Type B pancreatic cell (in vitro differentiated cells): ENCODE measurements at regions not wholly inside any gene's neighbourhood (a gene's known extent, or its start where the extent isn't known, plus 50 kb on each side); places are given as distances from the start of the nearest gene placed in this dataset.
A peak's percentile ranks its signal among the peaks of the same experiment; 100 is the strongest.

Experiments used
- DNase-seq: peaks from one replicate; pipeline ENCODE4 v3.0.0; 2021; ENCODE audit warnings: mixed read lengths; ENCODE audit not compliant: unreplicated experiment; ENCODE audit errors: extremely low spot score
- H3K27ac Mint-ChIP-seq: 2 replicates; pipeline ENCODE4 v1.8.0; 2021; ENCODE audit warnings: mild to moderate bottlenecking, mixed read lengths
- H3K27me3 Mint-ChIP-seq: 2 replicates; pipeline ENCODE4 v1.8.0; 2021; ENCODE audit warnings: mixed read lengths
- H3K36me3 Mint-ChIP-seq: 2 replicates; pipeline ENCODE4 v1.8.0; 2021; ENCODE audit warnings: mixed read lengths
- H3K4me1 Mint-ChIP-seq: one replicate; pipeline ENCODE4 v1.8.0; 2021; ENCODE audit warnings: mixed read lengths; ENCODE audit not compliant: unreplicated experiment
- H3K4me3 Mint-ChIP-seq: 2 replicates; pipeline ENCODE4 v1.8.0; 2021; ENCODE audit warnings: mild to moderate bottlenecking, mixed read lengths
- H3K9me3 Mint-ChIP-seq: 2 replicates; pipeline ENCODE4 v1.8.0; 2021; ENCODE audit warnings: mixed read lengths
- TF ChIP-seq, protein P1 (sequence below): fragments of 200-600 bp; sonication (generic); conservative IDR thresholded peaks from 2 replicates; pipeline ENCODE4 v1.5.0; 2021; ENCODE audit warnings: antibody characterized with exemption, mild to moderate bottlenecking

DNA sequence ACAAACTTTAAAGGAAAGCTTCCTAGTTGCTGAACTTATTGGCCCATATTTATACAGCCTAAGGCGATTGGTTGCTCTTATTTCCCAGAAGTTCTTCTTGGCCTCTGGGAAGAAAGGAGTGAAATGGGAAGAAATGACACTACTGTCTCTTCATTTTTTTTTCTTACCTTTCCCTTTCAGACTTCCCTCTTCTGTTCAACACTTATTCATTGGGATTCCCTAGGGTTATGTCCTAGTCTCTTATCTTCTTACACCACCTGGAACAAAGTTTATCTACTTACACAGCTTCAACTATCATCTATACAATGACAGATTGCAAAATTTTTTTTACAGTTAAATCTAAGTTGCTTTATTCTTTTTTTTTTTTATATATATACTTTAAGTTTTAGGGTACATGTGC, 68.0 kb downstream of the SNX12 start:
- TF ChIP-seq, protein P1, sequence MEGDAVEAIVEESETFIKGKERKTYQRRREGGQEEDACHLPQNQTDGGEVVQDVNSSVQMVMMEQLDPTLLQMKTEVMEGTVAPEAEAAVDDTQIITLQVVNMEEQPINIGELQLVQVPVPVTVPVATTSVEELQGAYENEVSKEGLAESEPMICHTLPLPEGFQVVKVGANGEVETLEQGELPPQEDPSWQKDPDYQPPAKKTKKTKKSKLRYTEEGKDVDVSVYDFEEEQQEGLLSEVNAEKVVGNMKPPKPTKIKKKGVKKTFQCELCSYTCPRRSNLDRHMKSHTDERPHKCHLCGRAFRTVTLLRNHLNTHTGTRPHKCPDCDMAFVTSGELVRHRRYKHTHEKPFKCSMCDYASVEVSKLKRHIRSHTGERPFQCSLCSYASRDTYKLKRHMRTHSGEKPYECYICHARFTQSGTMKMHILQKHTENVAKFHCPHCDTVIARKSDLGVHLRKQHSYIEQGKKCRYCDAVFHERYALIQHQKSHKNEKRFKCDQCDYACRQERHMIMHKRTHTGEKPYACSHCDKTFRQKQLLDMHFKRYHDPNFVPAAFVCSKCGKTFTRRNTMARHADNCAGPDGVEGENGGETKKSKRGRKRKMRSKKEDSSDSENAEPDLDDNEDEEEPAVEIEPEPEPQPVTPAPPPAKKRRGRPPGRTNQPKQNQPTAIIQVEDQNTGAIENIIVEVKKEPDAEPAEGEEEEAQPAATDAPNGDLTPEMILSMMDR: no peak
- DNase-seq: no peak
- H3K4me3 Mint-ChIP-seq: no peak overlapping the region
- no peak overlapping the region for H3K27ac Mint-ChIP-seq
- H3K27me3 Mint-ChIP-seq: no peaks in the 10 kb centered on the region
- H3K9me3 Mint-ChIP-seq: no peaks in the 10 kb centered on the region
- H3K36me3 Mint-ChIP-seq: no peaks in the 10 kb centered on the region
- H3K4me1 Mint-ChIP-seq: peaks cover 7% of the 10 kb centered on the region

DNA sequence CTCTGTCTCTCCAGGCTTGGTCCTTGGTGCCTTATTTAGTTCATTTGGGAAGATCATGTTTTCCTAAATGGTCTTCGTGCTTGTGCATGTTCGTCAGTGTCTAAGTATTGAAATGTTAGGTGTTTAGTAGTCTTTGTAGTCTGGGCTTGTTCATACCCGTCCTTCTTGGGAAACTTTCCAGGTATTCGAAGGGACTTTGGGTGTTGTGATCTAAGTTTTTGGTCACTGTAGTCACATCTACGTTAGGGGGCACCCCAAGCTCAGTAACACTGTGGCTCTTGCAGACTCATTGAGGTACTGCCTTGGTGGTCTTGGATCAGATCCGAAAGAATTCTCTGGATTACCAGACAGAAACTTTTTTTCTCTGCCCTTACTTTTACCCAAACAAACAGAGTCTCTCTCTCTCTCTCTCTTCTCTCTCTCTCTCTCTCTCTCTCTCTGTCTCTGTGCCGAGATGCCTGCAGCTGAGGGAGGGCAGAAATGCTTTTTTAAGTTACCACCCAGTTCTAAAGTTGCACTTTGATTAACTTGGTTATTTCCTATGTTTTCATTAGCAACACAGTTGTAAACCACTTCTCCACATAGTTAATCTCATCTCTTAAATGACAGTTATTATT, 67.6 kb upstream of the SLC7A3 start:
- Mint-ChIP-seq H3K4me1 (peaks cover 7% of the 10 kb centered on the region), H3K36me3 (no peaks in the 10 kb centered on the region), H3K27ac (peak overlapping the region; percentile 6), H3K4me3 (no peak overlapping the region), H3K9me3 (no peaks in the 10 kb centered on the region), H3K27me3 (no peaks in the 10 kb centered on the region)
- DNase-seq: no peak
- TF ChIP-seq, protein P1: peak; percentile 64

DNA sequence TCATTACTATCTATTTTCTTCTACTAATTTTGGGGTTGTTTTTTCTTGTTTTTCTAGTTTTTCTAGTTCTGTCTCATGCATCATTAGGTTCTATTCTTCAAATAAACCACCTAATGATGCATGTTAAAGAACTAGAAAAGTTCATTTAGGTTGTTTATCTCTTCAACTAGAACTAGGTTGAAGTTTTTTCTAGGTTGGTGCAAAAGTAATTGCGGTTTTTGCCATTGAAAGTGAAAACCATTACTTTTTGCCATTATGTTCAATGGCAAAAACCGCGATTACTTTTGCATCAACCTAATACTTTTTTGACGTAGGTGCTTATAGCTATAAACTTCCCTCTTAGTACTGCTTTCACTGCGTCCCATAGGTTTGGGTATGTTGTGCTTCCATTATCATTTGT, 64.4 kb upstream of the SLC7A3 start:
- no peak for DNase-seq
- Mint-ChIP-seq H3K9me3 (no peaks in the 10 kb centered on the region), H3K27ac (no peak overlapping the region), H3K4me1 (peaks cover 7% of the 10 kb centered on the region), H3K4me3 (no peak overlapping the region), H3K27me3 (no peaks in the 10 kb centered on the region), H3K36me3 (no peaks in the 10 kb centered on the region)
- TF ChIP-seq, protein P1: no peak

DNA sequence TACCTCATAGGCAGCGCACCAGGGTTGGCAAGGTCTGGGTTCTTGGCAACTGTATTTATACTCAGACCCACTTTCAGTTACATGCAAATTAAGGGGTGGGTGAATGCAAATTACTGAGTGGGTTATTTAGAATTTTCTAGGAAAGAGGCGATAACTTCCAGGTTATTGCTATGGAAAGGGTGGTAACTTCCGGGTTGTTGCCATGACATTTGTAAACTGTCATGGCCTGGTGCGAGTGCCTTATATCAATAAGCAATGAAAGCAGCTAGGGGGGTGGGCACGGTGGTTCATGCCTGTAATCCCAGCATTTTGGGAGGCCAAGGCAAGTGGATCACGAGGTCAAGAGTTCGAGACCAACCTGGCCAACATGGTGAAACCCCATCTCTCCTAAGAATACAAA, 57.5 kb upstream of the SLC7A3 start:
- Mint-ChIP-seq H3K9me3 (no peaks in the 10 kb centered on the region), H3K27me3 (no peaks in the 10 kb centered on the region), H3K4me3 (no peak overlapping the region), H3K27ac (no peak overlapping the region), H3K4me1 (no peaks in the 10 kb centered on the region), H3K36me3 (no peaks in the 10 kb centered on the region)
- no peak for DNase-seq
- TF ChIP-seq, protein P1: no peak
